ENCODE measurements at regions not wholly inside any gene's neighbourhood (a gene's known extent, or its start where the extent isn't known, plus 50 kb on each side); places are given as distances from the start of the nearest gene placed in this dataset.
A peak's percentile ranks its signal among the peaks of the same experiment; 100 is the strongest.

- Histone ChIP-seq H3K27me3 (ENCODE audit: insufficient read depth, low read length, poor library complexity) (no peaks in the 10 kb centered on the region), H3K4me2 (ENCODE audit: insufficient read depth, low read length) (peak overlapping the region; percentile 4; the same call in 1 of the 2 replicates)
- ATAC-seq (ENCODE audit: insufficient read depth, low read depth), result no peak
These were observed 76.2 kb downstream of the IGLL1 start for GRCh38 chr22:23503736-23504440.

GRCh38 chr22:23503142-23503541 is 76.9 kb downstream of the IGLL1 start:
- DNase-seq (no peak), ATAC-seq (ENCODE audit: insufficient read depth, low read depth) (no peak)
- H2AFZ ChIP-seq (ENCODE audit: low read depth, low read length), result no peak overlapping the region
- H3K36me3 ChIP-seq (ENCODE audit: insufficient read depth, low read length), result no peaks in the 10 kb centered on the region
- H3K9me3 ChIP-seq (ENCODE audit: insufficient read depth, low read length, severe bottlenecking), result no peaks in the 10 kb centered on the region
- no peaks in the 10 kb centered on the region for H4K20me1 ChIP-seq (ENCODE audit: insufficient read depth, low read length)
- H3K9ac ChIP-seq (ENCODE audit: low read depth, low read length), result no peak overlapping the region; the same call in 1 of the 2 replicates
- no peaks in the 10 kb centered on the region for H3K27me3 ChIP-seq (ENCODE audit: insufficient read depth, low read length, poor library complexity)
- H3K4me1 ChIP-seq (ENCODE audit: insufficient read depth, low read length), result peaks cover 50% of the 10 kb centered on the region
- H3K27ac ChIP-seq (ENCODE audit: low read length), result peak overlapping the region; percentile 65
- TF ChIP-seq CTCF (IDR thresholded peaks at IDR 0.05; ENCODE audit: borderline replicate concordance, extremely low read depth, low read length, poor library complexity, severe bottlenecking) (no peak), EZH2 (IDR thresholded peaks at IDR 0.05; ENCODE audit: borderline replicate concordance, low read depth, low read length, severe bottlenecking) (no peak)
- H3K79me2 ChIP-seq (ENCODE audit: insufficient read depth, low read length), result no peaks in the 10 kb centered on the region
- no peak overlapping the region for H3K4me3 ChIP-seq (ENCODE audit: low read depth in 1 of 2, low read length in 2 of 2)
- no peak overlapping the region for H3K4me2 ChIP-seq (ENCODE audit: insufficient read depth, low read length)

More at GRCh38 chr22:23503736-23504440, 76.2 kb downstream of the IGLL1 start:
- Histone ChIP-seq H4K20me1 (ENCODE audit: insufficient read depth, low read length) (no peaks in the 10 kb centered on the region), H3K9ac (ENCODE audit: low read depth, low read length) (peak overlapping the region; percentile 19), H3K9me3 (ENCODE audit: insufficient read depth, low read length, severe bottlenecking) (no peaks in the 10 kb centered on the region), H3K36me3 (ENCODE audit: insufficient read depth, low read length) (no peaks in the 10 kb centered on the region), H3K27ac (ENCODE audit: low read length) (peak overlapping the region; percentile 65), H2AFZ (ENCODE audit: low read depth, low read length) (no peak overlapping the region), H3K79me2 (ENCODE audit: insufficient read depth, low read length) (no peaks in the 10 kb centered on the region), H3K4me3 (ENCODE audit: low read depth in 1 of 2, low read length in 2 of 2) (no peak overlapping the region), H3K4me1 (ENCODE audit: insufficient read depth, low read length) (peaks cover 44% of the 10 kb centered on the region)
- DNase-seq, result no peak
- TF ChIP-seq CTCF (IDR thresholded peaks at IDR 0.05; ENCODE audit: borderline replicate concordance, extremely low read depth, low read length, poor library complexity, severe bottlenecking), result no peak
- no peak for TF ChIP-seq EZH2 (IDR thresholded peaks at IDR 0.05; ENCODE audit: borderline replicate concordance, low read depth, low read length, severe bottlenecking)

GRCh38 chr22:23501708-23502107 is 78.4 kb downstream of the IGLL1 start:
- Histone ChIP-seq H3K9me3 (ENCODE audit: insufficient read depth, low read length, severe bottlenecking) (no peaks in the 10 kb centered on the region), H3K4me1 (ENCODE audit: insufficient read depth, low read length) (peaks cover 58% of the 10 kb centered on the region), H3K4me2 (ENCODE audit: insufficient read depth, low read length) (no peak overlapping the region), H4K20me1 (ENCODE audit: insufficient read depth, low read length) (no peaks in the 10 kb centered on the region), H3K4me3 (ENCODE audit: low read depth in 1 of 2, low read length in 2 of 2) (no peak overlapping the region), H3K9ac (ENCODE audit: low read depth, low read length) (no peak overlapping the region), H3K79me2 (ENCODE audit: insufficient read depth, low read length) (no peaks in the 10 kb centered on the region), H2AFZ (ENCODE audit: low read depth, low read length) (no peak overlapping the region), H3K36me3 (ENCODE audit: insufficient read depth, low read length) (no peaks in the 10 kb centered on the region), H3K27ac (ENCODE audit: low read length) (peak overlapping the region; percentile 55; the same call in 1 of the 2 replicates), H3K27me3 (ENCODE audit: insufficient read depth, low read length, poor library complexity) (no peaks in the 10 kb centered on the region)
- no peak for TF ChIP-seq CTCF (IDR thresholded peaks at IDR 0.05; ENCODE audit: borderline replicate concordance, extremely low read depth, low read length, poor library complexity, severe bottlenecking)
- TF ChIP-seq EZH2 (IDR thresholded peaks at IDR 0.05; ENCODE audit: borderline replicate concordance, low read depth, low read length, severe bottlenecking), result no peak
- no peak for DNase-seq
- ATAC-seq (ENCODE audit: insufficient read depth, low read depth), result no peak

All from DND-41 (cell line).